ENCODE measurements at regions not wholly inside any gene's neighbourhood (a gene's known extent, or its start where the extent isn't known, plus 50 kb on each side); places are given as distances from the start of the nearest gene placed in this dataset.
"Not testable (repeated sequence)": the region's sequence is repeated elsewhere in the genome, so short reads cannot be mapped to it uniquely, and the experiment has no call there.

DNA sequence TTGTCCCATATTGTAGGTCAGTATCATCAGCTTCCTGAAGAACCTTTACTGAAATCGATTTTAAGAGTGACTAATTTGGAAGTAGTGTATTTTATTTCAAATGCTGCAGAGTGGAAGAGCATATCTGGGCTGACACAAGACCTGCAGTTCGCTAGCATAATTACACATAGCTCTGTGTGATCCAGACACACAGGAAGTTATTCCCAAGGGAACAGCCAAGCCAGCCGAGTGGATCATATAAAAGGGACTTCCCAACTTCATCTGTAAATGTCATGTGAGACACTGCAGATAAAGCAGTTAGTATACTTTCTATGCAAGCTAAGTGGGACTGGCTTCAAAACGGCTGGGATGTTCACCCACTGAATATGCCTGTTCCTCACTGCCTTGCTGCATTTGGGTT, 760.4 kb downstream of the SLITRK1 start:
- no peak for TF ChIP-seq ZFX (IDR thresholded peaks at IDR 0.05)
- TF ChIP-seq, protein P1, sequence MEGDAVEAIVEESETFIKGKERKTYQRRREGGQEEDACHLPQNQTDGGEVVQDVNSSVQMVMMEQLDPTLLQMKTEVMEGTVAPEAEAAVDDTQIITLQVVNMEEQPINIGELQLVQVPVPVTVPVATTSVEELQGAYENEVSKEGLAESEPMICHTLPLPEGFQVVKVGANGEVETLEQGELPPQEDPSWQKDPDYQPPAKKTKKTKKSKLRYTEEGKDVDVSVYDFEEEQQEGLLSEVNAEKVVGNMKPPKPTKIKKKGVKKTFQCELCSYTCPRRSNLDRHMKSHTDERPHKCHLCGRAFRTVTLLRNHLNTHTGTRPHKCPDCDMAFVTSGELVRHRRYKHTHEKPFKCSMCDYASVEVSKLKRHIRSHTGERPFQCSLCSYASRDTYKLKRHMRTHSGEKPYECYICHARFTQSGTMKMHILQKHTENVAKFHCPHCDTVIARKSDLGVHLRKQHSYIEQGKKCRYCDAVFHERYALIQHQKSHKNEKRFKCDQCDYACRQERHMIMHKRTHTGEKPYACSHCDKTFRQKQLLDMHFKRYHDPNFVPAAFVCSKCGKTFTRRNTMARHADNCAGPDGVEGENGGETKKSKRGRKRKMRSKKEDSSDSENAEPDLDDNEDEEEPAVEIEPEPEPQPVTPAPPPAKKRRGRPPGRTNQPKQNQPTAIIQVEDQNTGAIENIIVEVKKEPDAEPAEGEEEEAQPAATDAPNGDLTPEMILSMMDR (conservative IDR thresholded peaks at IDR 0.05), result no peak

DNA sequence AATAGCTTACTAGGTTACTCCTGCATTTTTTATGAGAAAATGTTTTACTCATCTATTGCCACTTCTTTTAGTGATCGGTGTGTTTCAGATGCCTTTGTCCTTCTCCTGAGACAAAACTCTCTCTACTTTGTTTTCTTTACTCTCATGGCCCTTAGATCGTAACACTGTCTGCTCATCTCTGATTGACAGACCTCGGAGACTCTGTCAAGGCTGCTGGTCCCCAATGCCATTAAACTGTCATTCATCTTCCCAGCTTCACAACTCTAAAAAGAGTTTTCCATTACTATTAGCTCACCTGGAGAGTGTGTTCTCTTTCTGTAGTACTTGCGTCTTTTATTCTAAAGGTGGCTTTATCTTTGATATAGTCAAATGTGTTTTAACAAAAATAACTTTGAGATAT, 765.2 kb downstream of the SLITRK1 start:
- TF ChIP-seq, protein P1 (conservative IDR thresholded peaks at IDR 0.05), result no peak
- no peak for TF ChIP-seq ZFX (IDR thresholded peaks at IDR 0.05)

More for the DNA sequence above, 760.4 kb downstream of the SLITRK1 start:
- no peak overlapping the region for H3K27ac ChIP-seq

DNA sequence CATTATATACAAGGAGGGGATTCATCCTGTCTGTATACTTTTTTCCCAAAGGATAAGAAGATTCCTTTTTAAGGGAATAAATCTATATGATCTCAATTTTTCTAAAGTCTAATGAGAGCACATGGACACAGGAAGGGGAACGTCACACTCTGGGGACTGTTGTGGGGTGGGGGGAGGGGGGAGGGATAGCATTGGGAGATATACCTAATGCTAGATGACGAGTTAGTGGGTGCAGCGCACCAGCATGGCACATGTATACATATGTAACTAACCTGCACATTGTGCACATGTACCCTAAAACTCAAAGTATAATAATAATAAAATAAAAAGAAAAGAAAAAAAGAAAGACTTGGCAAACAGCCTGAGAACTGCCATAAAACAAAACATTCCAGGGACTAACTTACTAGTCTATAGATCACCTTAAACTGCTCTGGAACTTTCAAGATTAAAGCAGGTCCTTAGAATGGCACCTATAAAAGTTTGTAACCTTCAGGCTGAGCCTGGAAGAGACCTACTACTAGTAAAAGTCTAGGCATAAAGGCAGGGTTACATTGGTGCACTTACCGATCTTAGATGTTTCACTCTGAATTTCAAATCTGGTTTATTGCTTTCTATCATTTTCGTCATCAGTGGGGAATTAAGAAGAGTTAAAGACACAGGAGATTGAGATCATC, 780.6 kb downstream of the SLITRK1 start:
- not testable (repeated sequence) for H3K27ac ChIP-seq

More for the DNA sequence above, 765.2 kb downstream of the SLITRK1 start:
- no peak overlapping the region for H3K27ac ChIP-seq

DNA sequence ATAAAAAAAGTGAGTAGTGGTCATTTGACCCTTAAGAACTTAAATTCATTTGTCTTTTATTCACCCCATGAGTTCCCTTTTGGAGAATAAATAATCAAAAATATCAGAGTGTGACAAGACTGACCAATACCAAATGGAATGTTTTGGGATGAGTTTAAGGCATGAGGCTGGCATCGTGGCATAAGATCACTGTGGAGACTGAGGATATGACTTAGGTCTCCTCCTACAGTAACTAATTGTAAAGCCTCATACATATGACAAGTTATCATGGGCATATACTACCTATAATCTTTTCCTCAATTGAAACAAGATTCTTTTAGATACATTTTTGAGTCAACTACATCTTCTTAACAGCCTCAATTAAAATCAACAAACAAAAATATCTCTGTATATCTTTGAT, 782.0 kb downstream of the SLITRK1 start:
- TF ChIP-seq, protein P1 (conservative IDR thresholded peaks at IDR 0.05), result no peak
- TF ChIP-seq ZFX (IDR thresholded peaks at IDR 0.05), result no peak

DNA sequence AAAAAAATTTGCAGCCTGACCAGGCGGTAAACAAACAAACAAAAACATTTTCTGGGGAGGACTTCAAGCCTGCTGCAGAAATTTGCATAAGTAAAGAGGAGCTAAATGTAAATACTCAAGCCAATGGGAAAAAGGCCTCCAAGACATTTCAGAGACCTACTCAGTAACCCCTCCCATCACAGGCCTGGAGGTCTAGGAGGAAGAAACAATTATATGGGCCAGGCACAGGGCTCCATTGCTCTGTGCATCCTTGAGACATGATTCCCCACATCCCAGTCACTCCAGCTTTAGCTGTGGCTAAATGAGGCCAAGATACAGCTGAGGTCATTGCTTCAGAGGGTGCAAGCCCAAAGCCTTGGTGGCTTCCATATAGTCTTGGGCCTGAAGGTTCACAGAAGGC, 793.4 kb downstream of the SLITRK1 start:
- H3K27ac ChIP-seq, result no peak overlapping the region
- TF ChIP-seq, protein P1 (conservative IDR thresholded peaks at IDR 0.05), result no peak
- TF ChIP-seq ZFX (IDR thresholded peaks at IDR 0.05), result no peak

More for the DNA sequence above, 782.0 kb downstream of the SLITRK1 start:
- no peak overlapping the region for H3K27ac ChIP-seq

DNA sequence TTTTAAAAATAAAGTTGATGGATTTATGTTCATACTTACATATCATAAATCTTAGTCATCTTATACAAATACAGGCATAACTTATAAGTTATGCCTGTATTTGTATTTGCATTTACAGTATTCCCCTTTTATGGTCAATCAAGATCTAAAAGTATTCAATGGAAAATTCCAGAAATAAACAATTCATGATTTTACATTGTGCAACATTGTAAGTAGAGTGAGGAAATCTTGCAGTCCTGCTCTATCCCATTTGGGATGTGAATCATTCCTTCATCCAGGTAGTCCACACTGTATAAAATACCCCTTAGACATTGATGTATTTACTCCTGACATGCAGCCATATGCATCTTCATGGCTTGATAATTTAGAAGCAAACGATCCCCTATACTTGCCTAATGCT, 795.3 kb downstream of the SLITRK1 start:
- no peak overlapping the region for H3K27ac ChIP-seq
- TF ChIP-seq ZFX (IDR thresholded peaks at IDR 0.05), result no peak
- TF ChIP-seq, protein P1 (conservative IDR thresholded peaks at IDR 0.05), result no peak

DNA sequence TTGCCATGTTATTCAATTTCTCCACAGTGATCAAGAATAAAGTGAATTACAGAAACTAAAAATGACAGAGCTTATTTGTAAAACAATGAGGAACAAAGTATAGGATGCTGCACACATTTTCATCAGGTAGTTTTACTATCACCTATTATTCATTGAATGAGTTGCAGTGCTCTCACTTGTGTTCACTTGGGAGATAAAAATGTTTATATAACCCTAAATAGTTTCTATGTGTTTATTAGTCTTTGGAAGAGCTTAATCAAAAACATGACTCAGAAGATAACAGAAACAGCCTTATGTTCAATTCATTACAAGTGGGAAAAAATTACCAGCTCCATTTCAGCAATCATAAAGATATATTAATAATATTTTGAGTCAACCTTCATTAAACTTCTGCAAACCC, 796.2 kb downstream of the SLITRK1 start:
- TF ChIP-seq, protein P1 (conservative IDR thresholded peaks at IDR 0.05), result no peak
- no peak for TF ChIP-seq ZFX (IDR thresholded peaks at IDR 0.05)

More for the DNA sequence above, 796.2 kb downstream of the SLITRK1 start:
- no peak overlapping the region for H3K27ac ChIP-seq
